Suprapubic skin (tissue), 4 donors: ENCODE measurements at regions not wholly inside any gene's neighbourhood (a gene's known extent, or its start where the extent isn't known, plus 50 kb on each side); places are given as distances from the start of the nearest gene placed in this dataset.

Experiments used
- CTCF ChIP-seq, 2 donors: fragments of 200-600 bp in 1 of 2; fragments of 450-650 bp in 1 of 2; sonication (generic) in 1 of 2; IDR thresholded peaks; one replicate each; pipeline ENCODE4 v1.5.1; 2016 to 2019; ENCODE audit warnings: antibody characterized with exemption in 2 of 2, mild to moderate bottlenecking in 1 of 2, moderate library complexity in 1 of 2
- EP300 ChIP-seq: sonication (generic); formaldehyde crosslinking; IDR thresholded peaks from one replicate; pipeline ENCODE4 v1.6.1; 2017; ENCODE audit warnings: antibody characterized with exemption
- POLR2A ChIP-seq, 2 donors: fragments of 450-650 bp; IDR thresholded peaks; one replicate each; pipeline ENCODE4 v1.6.1; 2017; ENCODE audit warnings: antibody characterized with exemption in 2 of 2, mild to moderate bottlenecking in 2 of 2, moderate library complexity in 2 of 2
- POLR2AphosphoS5 ChIP-seq, 3 donors: sonication (generic); formaldehyde crosslinking; IDR thresholded peaks; one replicate each; pipeline ENCODE4 v1.6.1; 2017; ENCODE audit warnings: antibody characterized with exemption in 3 of 3

- TF ChIP-seq EP300 (no peak), CTCF (IDR thresholded peaks at IDR 0.05) (no peak), POLR2A (IDR thresholded peaks at IDR 0.05) (no peak), POLR2AphosphoS5 (IDR thresholded peaks at IDR 0.05) (no peak)
Observed at GRCh38 chr4:144353292-144353691, 212.8 kb upstream of the GYPA start.
